Duodenal mucosa (tissue), 2 donors: ENCODE measurements at regions not wholly inside any gene's neighbourhood (a gene's known extent, or its start where the extent isn't known, plus 50 kb on each side); places are given as distances from the start of the nearest gene placed in this dataset.
"Not testable (repeated sequence)": the region's sequence is repeated elsewhere in the genome, so short reads cannot be mapped to it uniquely, and the experiment has no call there.

Experiments
- H3K27ac ChIP-seq: one replicate; pipeline ENCODE4 v1.7.0; 2013; ENCODE audit warnings: low read depth, low read length
- H3K27me3 ChIP-seq, 2 donors: one replicate each; pipeline ENCODE4 v1.7.0; 2013; ENCODE audit warnings: low read length in 2 of 2, control low read depth in 1 of 2; ENCODE audit not compliant: insufficient read depth in 2 of 2, control insufficient read depth in 1 of 2
- H3K36me3 ChIP-seq, 2 donors: one replicate each; pipeline ENCODE4 v1.7.0; 2013; ENCODE audit warnings: low read length in 2 of 2, control low read depth in 1 of 2; ENCODE audit not compliant: insufficient read depth in 2 of 2, control insufficient read depth in 1 of 2
- H3K4me1 ChIP-seq, 2 donors: one replicate each; pipeline ENCODE4 v1.7.0; 2013; ENCODE audit warnings: low read length in 2 of 2, control low read depth in 1 of 2; ENCODE audit not compliant: insufficient read depth in 2 of 2, control insufficient read depth in 1 of 2
- H3K4me3 ChIP-seq, 2 donors: one replicate each; pipeline ENCODE4 v1.7.0; 2013; ENCODE audit warnings: low read length in 2 of 2, low read depth in 1 of 2
- H3K9ac ChIP-seq, 2 donors: one replicate each; pipeline ENCODE4 v1.7.0; 2013; ENCODE audit warnings: low read length in 2 of 2, low read depth in 1 of 2
- H3K9me3 ChIP-seq, 2 donors: one replicate each; pipeline ENCODE4 v1.7.0; 2013; ENCODE audit warnings: low read length in 2 of 2, control low read depth in 1 of 2; ENCODE audit not compliant: control insufficient read depth in 1 of 2

GRCh38 chr4:127277023-127277422 lies 355.7 kb upstream of the INTU start:
- H3K9me3 ChIP-seq, result peaks cover 5 to 11% of the 10 kb centered on the region in 2 donors
- H3K4me3 ChIP-seq, H3K4me1 ChIP-seq, H3K36me3 ChIP-seq, H3K9ac ChIP-seq, H3K27ac ChIP-seq, H3K27me3 ChIP-seq: not testable (repeated sequence)

- no peaks in the 10 kb centered on the region for H3K36me3 ChIP-seq
- no peaks in the 10 kb centered on the region for H3K27me3 ChIP-seq
- H3K27ac ChIP-seq, result no peak overlapping the region
- H3K4me1 ChIP-seq, result no peaks in the 10 kb centered on the region
- no peaks in the 10 kb centered on the region for H3K9me3 ChIP-seq
- H3K9ac ChIP-seq, result no peak overlapping the region
- H3K4me3 ChIP-seq, result no peak overlapping the region
Measured at GRCh38 chr4:127284236-127284635, 348.5 kb upstream of the INTU start.

- H3K27me3 ChIP-seq, result no peaks in the 10 kb centered on the region
- no peak overlapping the region for H3K4me3 ChIP-seq
- no peak overlapping the region for H3K27ac ChIP-seq
- no peak overlapping the region for H3K9ac ChIP-seq
- peaks cover 9 to 15% of the 10 kb centered on the region in 2 donors for H3K9me3 ChIP-seq
- H3K36me3 ChIP-seq, result no peaks in the 10 kb centered on the region
- no peaks in the 10 kb centered on the region for H3K4me1 ChIP-seq
Measured at GRCh38 chr4:127291316-127291715, 341.4 kb upstream of the INTU start.

GRCh38 chr4:127293496-127293895 lies 339.3 kb upstream of the INTU start:
- no peaks in the 10 kb centered on the region for H3K4me1 ChIP-seq
- no peak overlapping the region for H3K27ac ChIP-seq
- H3K4me3 ChIP-seq, result no peak overlapping the region
- no peaks in the 10 kb centered on the region for H3K27me3 ChIP-seq
- no peaks in the 10 kb centered on the region for H3K36me3 ChIP-seq
- peaks cover 9 to 20% of the 10 kb centered on the region in 2 donors for H3K9me3 ChIP-seq
- H3K9ac ChIP-seq, result no peak overlapping the region

GRCh38 chr4:127304356-127304755 lies 328.4 kb upstream of the INTU start:
- Histone ChIP-seq H3K36me3 (no peaks in the 10 kb centered on the region), H3K9ac (no peak overlapping the region), H3K27ac (no peak overlapping the region), H3K4me1 (no peaks in the 10 kb centered on the region), H3K9me3 (peaks cover 0 to 3% of the 10 kb centered on the region in 2 donors), H3K4me3 (no peak overlapping the region), H3K27me3 (no peaks in the 10 kb centered on the region)

- Histone ChIP-seq H3K27ac (no peak overlapping the region), H3K4me3 (no peak overlapping the region), H3K27me3 (no peaks in the 10 kb centered on the region), H3K9me3 (peaks cover 0 to 6% of the 10 kb centered on the region in 2 donors), H3K9ac (no peak overlapping the region), H3K4me1 (no peaks in the 10 kb centered on the region), H3K36me3 (no peaks in the 10 kb centered on the region)
Measured at GRCh38 chr4:127307996-127308395, 324.8 kb upstream of the INTU start.

- no peak overlapping the region for H3K9ac ChIP-seq
- no peak overlapping the region for H3K4me3 ChIP-seq
- H3K27me3 ChIP-seq, result no peaks in the 10 kb centered on the region
- no peak overlapping the region for H3K27ac ChIP-seq
- H3K36me3 ChIP-seq, result no peaks in the 10 kb centered on the region
- H3K9me3 ChIP-seq, result peaks cover 9 to 10% of the 10 kb centered on the region in 2 donors
- H3K4me1 ChIP-seq, result no peaks in the 10 kb centered on the region
Measured at GRCh38 chr4:127309369-127310102, 323.2 kb upstream of the INTU start.

- Histone ChIP-seq H3K4me1 (no peaks in the 10 kb centered on the region), H3K36me3 (no peaks in the 10 kb centered on the region), H3K4me3 (no peak overlapping the region), H3K9me3 (peaks cover 9 to 13% of the 10 kb centered on the region in 2 donors), H3K27me3 (no peaks in the 10 kb centered on the region), H3K27ac (no peak overlapping the region), H3K9ac (no peak overlapping the region)
Measured at GRCh38 chr4:127311371-127311770, 321.4 kb upstream of the INTU start.

- Histone ChIP-seq H3K4me1 (no peaks in the 10 kb centered on the region), H3K36me3 (no peaks in the 10 kb centered on the region), H3K9me3 (peaks cover 9 to 13% of the 10 kb centered on the region in 2 donors), H3K4me3 (no peak overlapping the region), H3K9ac (no peak overlapping the region), H3K27ac (no peak overlapping the region), H3K27me3 (no peaks in the 10 kb centered on the region)
Measured at GRCh38 chr4:127311924-127312323, 320.8 kb upstream of the INTU start.

- Histone ChIP-seq H3K4me3 (no peak overlapping the region), H3K27ac (no peak overlapping the region), H3K9ac (no peak overlapping the region), H3K27me3 (no peaks in the 10 kb centered on the region), H3K4me1 (no peaks in the 10 kb centered on the region), H3K9me3 (peaks cover 9 to 13% of the 10 kb centered on the region in 2 donors), H3K36me3 (no peaks in the 10 kb centered on the region)
Measured at GRCh38 chr4:127313767-127314166, 319.0 kb upstream of the INTU start.
